ENCODE measurements at regions not wholly inside any gene's neighbourhood (a gene's known extent, or its start where the extent isn't known, plus 50 kb on each side); places are given as distances from the start of the nearest gene placed in this dataset.
"Not testable (repeated sequence)": the region's sequence is repeated elsewhere in the genome, so short reads cannot be mapped to it uniquely, and the experiment has no call there.

DNA sequence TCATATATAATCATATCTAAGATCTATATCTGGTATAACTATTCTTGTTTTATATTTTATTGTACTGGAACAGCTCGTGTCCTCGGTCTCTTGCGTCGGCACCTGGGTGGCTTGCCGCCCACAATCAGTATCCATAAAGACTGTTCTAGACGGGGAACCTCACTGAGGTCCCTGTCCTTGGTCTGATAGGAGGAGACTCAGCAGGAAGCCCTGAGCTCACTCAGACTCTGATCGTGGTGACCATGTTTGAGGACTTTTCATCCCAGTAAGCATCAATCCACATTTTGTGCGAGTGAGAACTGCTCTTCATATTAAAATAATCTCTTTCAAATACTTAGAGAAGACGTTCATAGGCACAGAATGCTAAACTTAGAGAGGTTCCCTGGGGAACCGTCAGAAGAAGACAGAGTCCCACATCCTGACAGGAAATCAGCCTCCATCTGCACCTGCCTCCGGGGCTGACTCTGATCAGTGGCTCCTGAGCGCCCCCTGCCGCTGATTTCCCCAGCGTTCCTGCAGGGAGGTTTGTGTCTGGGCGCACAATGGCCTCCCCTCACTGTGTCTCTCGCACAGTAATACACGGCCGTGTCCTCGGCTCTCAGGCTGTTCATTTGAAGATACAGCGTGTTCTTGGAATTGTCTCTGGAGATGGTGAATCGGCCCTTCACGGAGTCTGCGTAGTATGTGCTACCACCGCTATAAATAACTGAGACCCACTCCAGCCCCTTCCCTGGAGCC is 1065.9 kb downstream of the TMEM121 start:
- not testable (repeated sequence) for DNase-seq (ENCODE audit: low spot score); FAIRE-seq

DNA sequence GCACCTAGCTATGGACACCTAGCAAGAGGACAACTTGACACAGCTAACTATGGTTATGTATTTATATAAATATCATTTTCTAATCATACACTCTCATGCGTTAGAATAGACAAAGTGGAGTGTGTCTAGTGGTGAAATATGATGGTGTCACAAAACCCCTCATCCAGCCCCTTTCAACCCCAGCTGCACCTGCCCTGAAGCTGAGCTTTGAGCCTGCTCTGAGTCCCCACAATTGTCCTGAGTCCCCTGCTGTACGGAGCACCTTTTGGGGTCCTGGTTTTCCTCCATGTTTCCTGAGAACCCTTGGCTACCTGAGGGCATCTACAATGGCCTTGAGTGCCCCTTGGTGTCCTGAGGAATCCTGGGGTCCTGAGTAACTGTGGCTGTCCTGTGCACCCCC is 1072.8 kb downstream of the TMEM121 start:
- FAIRE-seq, result no peak
- DNase-seq (ENCODE audit: low spot score), result no peak

DNA sequence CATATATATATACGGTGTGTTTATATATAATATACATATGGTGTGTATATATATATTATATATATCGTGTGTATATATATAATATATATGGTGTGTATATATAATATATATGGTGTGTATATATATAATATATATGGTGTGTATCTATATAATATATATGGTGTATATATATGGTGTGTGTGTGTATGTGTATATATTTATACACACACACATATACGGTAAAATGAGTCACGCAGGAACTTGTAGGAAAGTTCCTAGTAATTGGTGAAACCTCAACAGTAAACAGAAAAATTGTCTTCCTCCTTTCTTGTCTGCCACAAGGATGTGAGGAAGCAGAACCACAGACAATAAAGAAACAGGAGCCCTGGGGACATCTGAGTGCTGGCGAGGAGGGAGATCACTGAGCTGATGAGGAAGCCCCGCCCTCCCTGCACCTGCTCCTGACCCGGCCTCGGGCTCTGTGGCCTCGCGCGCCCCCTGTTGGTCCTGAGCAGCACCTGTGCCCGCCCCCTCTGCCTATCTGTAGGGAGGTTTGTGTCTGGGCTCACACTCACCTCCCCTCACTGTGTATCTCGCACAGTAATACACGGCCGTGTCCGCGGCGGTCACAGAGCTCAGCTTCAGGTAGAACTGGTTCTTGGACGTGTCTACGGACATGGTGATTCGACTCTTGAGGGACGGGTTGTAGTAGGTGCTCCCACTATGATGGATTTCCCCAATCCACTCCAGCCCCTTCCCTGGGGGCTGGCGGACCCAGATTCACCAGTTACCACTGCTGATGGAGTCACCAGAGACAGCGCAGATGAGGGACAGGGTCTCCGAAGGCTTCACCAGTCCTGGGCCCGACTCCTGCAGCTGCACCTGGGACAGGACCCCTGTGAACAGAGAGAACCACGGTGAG is 1079.4 kb downstream of the TMEM121 start:
- FAIRE-seq (no peak), DNase-seq (ENCODE audit: low spot score) (no peak)

DNA sequence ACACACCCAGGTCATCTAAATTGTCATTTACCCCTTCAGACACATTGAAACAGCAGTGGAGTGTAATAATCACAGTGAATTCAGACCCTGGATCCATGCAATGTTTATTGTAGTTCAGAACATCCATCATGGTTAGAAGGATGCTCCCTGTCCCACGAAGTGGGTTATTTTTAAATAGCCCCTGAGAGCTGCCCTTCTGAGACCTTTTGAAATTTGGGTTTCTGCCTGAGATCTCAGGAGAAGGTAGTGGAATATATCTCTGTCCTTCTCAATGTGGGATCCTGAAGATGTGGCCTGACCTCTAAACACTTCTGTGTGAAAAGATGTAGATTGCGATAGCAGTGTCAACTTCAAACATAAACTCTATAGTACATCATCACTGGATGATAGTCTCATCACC is 1080.6 kb downstream of the TMEM121 start:
- no peak for FAIRE-seq
- no peak for DNase-seq (ENCODE audit: low spot score)

DNA sequence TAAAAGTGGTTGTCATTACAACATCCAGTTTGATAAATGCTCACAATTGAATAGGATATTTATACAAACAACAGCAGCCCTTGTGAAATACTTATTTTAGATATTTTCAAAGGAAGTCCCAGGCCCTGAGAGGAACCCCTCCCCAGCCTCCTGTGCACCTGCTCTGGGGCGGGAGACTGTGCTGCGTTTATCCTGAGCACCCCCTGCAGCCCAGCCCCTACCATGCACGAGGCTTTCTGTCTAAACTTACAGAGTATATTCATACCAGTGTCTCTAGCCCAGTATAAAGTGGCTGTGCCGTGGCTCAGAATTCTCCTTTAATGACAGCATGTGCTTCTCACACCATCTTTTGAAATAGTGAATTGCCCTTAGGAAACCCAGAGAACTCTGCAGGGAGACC is 1084.3 kb downstream of the TMEM121 start:
- FAIRE-seq (no peak), DNase-seq (ENCODE audit: low spot score) (no peak)

DNA sequence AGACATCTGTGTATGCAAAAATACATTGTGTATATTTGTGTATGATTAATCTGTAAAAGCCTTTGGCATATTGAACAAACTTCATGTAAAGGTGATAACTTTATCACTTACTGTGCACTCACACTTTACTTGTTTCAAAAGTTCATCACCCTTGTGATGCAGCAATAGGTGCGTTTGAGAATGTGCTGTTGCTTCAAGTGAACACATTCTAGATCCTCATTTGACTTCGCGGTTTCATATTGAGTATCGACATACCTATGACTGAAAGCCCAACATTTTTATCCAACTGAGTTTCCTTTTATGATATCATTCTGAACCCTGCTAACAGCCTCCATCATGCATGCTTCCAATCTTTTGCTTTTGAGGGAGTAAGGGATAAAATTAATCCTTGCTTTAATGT is 1086.9 kb downstream of the TMEM121 start:
- FAIRE-seq (no peak), DNase-seq (ENCODE audit: low spot score) (no peak)

DNA sequence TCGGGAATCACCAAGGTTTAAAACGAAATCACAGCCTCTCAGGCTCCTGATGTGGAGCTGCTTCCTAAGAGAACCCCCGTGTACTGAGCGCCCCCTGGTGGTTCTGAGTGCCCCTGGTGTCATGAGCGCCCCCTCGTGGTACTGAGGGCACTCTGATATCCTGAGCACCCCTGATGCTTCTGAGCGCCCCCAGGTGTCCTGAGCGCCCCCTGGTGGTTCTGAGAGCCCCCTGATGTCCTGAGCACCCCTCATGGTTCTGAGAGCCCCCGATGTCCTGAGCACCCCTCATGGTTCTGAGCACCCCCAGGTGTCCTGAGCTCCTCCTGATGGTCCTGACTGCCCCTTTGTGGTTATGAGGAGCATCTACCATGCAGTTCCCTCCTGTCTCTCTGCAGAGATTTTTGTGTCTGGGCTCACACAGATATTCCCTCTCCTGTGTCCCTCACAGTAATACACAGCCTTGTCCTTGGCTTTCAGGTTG is 1092.1 kb downstream of the TMEM121 start:
- not testable (repeated sequence) for FAIRE-seq; DNase-seq (ENCODE audit: low spot score)

DNA sequence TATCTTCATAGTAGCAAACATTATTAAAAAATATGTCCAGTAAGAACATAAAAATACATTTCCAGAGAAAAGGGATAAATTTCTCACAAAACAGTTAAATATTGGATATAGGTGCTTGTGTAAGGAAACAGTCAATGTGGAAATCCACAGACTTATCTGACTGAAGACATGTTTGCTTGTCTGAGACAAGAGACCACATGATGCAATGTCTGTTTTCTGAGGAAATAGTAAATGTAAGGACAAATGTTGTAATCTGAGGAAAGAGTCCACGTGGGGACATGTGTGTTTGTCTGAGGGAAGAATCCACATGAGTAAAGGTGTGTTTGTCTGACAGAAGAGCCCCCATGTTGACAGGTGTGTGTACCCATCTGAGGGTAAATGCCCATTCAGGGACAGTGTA is 1093.2 kb downstream of the TMEM121 start:
- DNase-seq (ENCODE audit: low spot score), result no peak
- no peak for FAIRE-seq

DNA sequence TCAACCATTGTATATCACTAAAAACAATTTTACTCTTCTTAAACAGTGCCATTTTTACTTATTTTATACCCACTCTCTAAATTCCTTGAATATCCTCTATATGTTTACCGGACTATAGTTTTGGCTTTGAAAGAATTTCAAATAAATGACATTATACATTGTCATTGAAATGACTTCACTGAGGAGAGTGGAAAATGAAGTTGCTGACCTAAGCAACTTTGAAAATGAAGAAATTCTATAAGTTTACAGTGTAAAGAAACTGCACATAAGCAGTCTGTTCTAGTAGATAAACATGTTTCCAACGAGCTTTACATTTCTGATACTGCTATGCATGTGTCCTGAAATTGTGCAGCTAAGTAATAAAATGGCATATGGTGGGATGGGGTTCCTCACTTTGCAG is 1094.0 kb downstream of the TMEM121 start:
- FAIRE-seq (no peak), DNase-seq (ENCODE audit: low spot score) (no peak)

DNA sequence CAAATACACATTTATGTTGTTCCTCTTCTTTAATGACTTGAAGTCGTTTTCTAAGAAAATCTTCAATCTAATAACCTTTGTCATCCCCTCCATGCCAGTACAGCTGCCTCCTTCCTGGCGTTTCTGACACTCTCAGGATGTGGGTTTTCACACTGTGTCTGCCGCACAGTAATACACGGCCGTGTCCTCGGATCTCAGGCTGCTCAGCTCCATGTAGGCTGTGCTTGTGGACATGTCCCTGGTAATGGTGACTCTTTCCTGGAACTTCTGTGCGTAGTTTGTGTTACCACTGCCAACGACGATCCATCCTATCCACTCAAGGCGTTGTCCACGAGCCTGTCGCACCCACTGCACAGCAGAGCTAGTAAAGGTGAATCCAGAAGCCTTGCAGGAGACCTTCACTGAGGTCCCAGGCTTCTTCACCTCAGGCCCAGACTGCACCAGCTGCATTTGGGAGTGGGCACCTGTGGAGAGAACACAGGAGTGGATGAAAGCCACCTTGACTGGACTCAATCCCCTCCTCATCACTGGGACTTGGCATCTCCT is 1095.9 kb downstream of the TMEM121 start:
- no peak for DNase-seq (ENCODE audit: low spot score)
- FAIRE-seq, result no peak

DNA sequence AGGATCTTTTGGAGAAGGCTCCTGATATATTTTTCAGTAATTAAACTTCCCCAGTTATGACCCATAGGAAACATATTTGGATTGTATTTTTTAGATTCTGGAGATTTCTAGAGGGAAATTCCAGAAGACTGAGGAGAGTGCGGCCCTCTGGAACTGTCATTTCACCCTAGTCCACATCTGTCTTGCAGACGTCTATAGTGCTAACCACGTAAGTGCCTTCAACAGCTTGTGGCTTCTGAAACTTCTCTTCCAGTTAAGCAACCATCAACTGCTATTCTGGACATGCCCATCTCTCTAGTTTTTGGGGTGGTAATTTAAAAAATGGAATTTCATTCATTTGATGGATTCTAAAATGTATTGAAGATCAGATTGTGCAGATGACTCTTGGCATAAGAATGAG is 1098.8 kb downstream of the TMEM121 start:
- FAIRE-seq (no peak), DNase-seq (ENCODE audit: low spot score) (no peak)

DNA sequence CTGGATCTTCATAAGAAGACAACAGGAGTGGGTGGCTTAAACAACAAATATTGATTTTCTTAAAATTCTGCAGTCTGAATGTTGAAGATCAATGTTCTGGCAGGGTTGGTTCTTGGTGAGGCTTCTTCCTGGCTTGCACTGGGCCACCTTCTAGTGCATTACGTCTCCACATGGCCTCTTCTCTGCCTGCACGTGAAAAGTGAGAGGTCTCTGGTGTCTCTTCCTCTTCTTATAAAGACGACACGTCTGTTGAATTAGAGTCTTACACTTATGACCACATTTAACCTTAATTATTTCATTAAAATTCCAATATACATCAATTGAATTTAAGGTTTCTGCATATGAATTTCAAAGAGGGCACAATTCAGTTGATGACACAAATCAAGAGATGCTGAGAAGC is 1100.1 kb downstream of the TMEM121 start:
- FAIRE-seq; DNase-seq (ENCODE audit: low spot score): not testable (repeated sequence)

DNA sequence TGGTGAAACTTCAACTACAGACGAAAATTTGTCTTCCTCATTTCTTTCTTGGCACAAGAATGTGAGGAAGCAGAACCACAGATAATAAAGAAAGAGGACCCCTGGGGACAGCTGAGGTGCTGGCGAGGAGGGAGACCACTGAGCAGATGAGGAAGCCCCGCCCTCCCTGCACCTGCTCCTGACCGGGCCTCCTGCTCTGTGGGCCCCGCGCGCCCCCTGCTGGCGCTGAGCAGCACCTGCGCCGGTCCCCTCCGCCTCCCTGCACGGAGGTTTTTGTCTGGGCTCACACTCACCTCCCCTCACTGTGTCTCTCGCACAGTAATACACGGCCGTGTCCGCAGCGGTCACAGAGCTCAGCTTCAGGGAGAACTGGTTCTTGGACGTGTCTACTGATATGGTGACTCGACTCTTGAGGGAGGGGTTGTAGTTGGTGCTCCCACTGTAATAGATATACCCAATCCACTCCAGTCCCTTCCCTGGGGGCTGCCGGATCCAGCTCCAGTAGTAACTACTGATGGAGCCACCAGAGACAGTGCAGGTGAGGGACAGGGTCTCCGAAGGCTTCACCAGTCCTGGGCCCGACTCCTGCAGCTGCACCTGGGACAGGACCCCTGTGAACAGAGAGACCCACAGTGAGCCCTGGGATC is 1100.7 kb downstream of the TMEM121 start:
- DNase-seq (ENCODE audit: low spot score), result peak; percentile 3
- FAIRE-seq, result not testable (repeated sequence)

DNA sequence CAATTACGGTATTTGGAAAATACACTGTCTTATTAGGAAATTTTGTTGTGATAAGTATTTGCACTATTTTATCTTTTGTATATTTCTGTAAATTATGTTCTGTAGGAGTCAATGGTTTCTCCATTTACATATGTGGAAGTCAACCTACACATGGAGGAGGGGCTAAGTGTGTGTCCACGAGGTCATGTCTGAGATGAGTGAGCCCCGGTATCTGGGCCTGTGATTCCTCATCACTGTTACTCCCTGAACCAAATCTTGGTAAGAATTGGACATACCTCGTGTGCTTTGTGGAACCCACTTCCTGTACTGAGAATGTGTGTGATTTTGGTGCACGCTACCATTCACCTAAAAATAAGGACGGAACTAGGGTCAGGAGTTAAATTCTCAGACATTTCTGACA is 1105.5 kb downstream of the TMEM121 start:
- DNase-seq (ENCODE audit: low spot score) (no peak), FAIRE-seq (no peak)

DNA sequence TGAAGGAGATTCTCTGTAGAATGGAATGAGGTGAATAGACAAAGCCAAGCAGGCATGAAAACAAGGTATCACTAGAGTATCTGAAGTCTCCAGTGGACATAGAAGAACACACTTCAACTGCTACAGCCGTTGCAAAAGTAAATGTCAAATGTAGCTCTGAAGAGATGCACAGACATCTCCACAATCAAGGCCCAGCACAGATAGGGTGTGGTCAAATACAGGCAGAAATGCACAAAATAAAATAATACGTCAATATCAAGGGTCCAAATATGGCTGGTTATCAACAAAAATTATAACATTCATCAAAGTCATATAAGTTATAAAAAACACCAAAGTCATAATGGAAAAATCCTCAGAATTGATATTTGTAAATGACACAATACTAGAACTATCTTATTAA is 1107.3 kb downstream of the TMEM121 start:
- DNase-seq (ENCODE audit: low spot score) (no peak), FAIRE-seq (no peak)

DNA sequence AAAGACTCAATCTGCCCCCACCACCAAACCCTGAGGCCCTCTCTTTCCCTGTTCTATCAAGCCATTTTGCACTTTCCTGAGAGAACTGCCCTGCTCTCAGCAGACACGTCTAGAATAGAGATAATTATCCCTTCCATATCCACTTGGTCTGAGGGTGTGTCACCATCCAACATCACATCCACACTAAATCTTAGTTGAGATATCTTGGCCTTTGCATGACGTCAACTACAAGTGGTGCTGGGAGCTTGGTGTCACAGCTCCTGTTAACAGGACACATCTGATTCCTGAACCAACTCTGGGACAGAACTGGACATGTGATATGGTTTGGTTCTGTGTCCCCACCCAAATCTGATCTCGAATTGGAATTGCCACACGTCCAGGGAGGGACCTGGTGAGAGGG is 1109.2 kb downstream of the TMEM121 start:
- DNase-seq (ENCODE audit: low spot score) (no peak), FAIRE-seq (no peak)

DNA sequence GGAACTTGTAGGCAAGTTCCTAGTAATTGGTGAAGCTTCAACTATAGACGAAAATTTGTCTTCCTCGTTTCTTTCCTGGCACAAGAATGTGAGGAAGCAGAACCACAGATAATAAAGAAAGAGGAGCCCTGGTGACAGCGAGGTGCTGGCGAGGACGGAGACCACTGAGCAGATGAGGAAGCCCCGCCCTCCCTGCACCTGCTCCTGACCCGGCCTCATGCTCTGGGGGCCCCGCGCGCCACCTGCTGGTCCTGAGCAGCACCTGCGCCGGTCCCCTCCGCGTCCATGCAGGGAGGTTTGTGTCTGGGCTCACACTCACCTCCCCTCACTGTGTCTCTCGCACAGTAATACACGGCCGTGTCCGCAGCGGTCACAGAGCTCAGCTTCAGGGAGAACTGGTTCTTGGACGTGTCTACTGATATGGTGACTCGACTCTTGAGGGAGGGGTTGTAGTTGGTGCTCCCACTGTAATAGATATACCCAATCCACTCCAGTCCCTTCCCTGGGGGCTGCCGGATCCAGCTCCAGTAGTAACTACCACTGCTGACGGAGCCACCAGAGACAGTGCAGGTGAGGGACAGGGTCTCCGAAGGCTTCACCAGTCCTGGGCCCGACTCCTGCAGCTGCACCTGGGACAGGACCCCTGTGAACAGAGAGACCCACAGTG is 1112.5 kb downstream of the TMEM121 start:
- FAIRE-seq; DNase-seq (ENCODE audit: low spot score): not testable (repeated sequence)

DNA sequence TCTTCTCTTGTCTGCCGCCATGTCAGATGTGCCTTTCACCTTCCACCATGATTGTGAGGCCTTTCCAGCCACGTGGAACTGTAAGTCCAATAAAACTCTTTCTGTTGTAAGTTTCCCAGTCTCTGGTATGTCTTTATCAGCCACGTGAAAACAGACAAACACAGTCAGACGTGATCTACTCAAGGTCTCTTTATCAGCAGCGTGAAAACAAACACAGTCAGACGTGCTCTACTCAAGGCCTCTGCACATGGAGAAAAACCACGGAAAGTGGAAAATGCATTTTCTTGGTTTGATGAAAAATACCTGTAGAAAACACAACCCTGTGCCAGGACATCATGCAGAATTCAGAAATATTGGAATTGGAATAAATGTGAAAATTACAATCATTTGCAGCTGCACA is 1115.7 kb downstream of the TMEM121 start:
- no peak for FAIRE-seq
- DNase-seq (ENCODE audit: low spot score), result no peak

DNA sequence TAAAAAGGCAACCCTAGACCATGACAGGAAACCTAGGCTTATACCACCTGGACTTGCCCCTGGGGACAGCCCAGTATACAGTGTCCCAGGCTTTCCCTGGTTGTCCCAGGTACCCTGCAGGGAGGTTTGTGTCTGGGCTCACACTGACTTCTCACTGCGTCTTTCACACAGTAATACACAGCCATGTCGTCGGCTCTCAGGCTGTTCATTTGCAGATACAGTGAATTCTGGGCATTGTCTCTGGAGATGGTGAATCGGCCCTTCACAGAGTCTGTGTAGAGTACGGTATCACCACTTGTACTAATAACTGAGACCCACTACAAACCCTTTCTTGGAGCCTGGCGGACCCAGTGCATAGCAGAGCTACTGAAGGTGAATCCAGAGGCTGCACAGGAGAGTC is 1116.6 kb downstream of the TMEM121 start:
- FAIRE-seq; DNase-seq (ENCODE audit: low spot score): not testable (repeated sequence)

DNA sequence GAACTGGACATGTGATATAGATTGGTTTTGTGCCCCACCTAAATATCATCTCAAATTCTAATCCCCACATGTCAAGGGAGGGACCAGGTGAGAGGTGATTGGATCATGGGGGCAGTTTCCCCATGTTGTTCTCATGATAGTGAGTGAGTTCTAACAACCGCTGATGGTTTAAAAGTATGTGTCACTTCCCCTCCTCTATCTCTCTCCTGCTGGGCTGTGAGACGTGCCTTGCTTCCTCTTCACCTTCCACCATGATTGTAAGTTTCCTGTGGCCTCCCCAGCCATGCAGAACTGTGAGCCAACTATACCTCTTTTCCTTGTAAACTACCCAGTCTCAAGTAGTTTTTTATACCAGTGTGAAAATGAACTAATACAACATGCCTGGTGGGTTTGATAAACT is 1122.5 kb downstream of the TMEM121 start:
- FAIRE-seq; DNase-seq (ENCODE audit: low spot score): not testable (repeated sequence)

DNA sequence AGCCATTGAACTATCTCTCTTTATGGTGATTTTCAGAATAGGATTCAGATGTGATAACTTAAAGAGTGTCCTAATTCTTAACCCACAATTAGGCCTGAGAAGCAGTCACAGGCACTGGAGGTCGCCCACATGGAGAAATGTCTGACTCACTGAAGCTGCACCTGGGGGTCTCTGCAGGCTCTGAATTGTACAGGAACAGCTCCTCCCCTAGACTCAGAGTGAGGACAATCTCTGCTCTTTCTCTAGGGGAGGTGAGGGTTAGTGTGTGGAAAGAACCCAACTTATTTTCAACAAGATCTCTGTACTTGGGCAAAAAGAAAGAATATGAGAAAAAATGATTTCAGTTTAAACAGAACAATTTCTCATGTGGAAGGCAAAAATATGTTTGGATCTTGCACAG is 1124.6 kb downstream of the TMEM121 start:
- DNase-seq (ENCODE audit: low spot score) (no peak), FAIRE-seq (no peak)

All from urothelium cell line (cell line).